ENCODE measurements at regions not wholly inside any gene's neighbourhood (a gene's known extent, or its start where the extent isn't known, plus 50 kb on each side); places are given as distances from the start of the nearest gene placed in this dataset.

- Histone ChIP-seq H3K27ac (ENCODE audit: low read depth, low read length) (no peak overlapping the region), H3K4me2 (ENCODE audit: low read length) (no peak overlapping the region), H3K4me1 (ENCODE audit: insufficient read depth, low read length) (no peaks in the 10 kb centered on the region), H3K36me3 (ENCODE audit: insufficient read depth, low read length) (no peaks in the 10 kb centered on the region), H3K9me3 (ENCODE audit: insufficient read depth, low read depth, low read length) (no peaks in the 10 kb centered on the region), H3K27me3 (ENCODE audit: insufficient read depth, low read length) (no peaks in the 10 kb centered on the region), H3K79me2 (ENCODE audit: insufficient read depth, low read length) (no peaks in the 10 kb centered on the region), H2AFZ (ENCODE audit: low read depth, low read length) (no peak overlapping the region), H3K9ac (ENCODE audit: low read length) (no peak overlapping the region), H4K20me1 (ENCODE audit: insufficient read depth, low read length) (no peaks in the 10 kb centered on the region), H3K4me3 (ENCODE audit: insufficient read depth, low read depth, low read length) (no peak overlapping the region)
- Mint-ChIP-seq H3K27me3 (ENCODE audit: low read depth, unreplicated experiment) (no peaks in the 10 kb centered on the region), H3K4me3 (ENCODE audit: unreplicated experiment) (no peak overlapping the region), H3K27ac (ENCODE audit: unreplicated experiment) (no peak overlapping the region), H3K4me1 (ENCODE audit: low read depth, unreplicated experiment) (no peaks in the 10 kb centered on the region), H3K9me3 (ENCODE audit: unreplicated experiment) (no peaks in the 10 kb centered on the region), H3K36me3 (ENCODE audit: low read depth, unreplicated experiment) (no peaks in the 10 kb centered on the region)
- TF ChIP-seq CTCF (IDR thresholded peaks at IDR 0.05; ENCODE audit: insufficient read depth, low read depth, low read length) (no peak), EZH2 (IDR thresholded peaks at IDR 0.05; ENCODE audit: insufficient read depth, low read length) (no peak)
- DNase-seq (ENCODE audit: low read depth) = no peak
- no peak for FAIRE-seq
Measured at GRCh38 chr18:1394966-1395365, 490.3 kb downstream of the ADCYAP1 start.

- no peaks in the 10 kb centered on the region for H3K27me3 ChIP-seq (ENCODE audit: insufficient read depth, low read length)
- no peak overlapping the region for H2AFZ ChIP-seq (ENCODE audit: low read depth, low read length)
- no peak overlapping the region for H3K4me3 ChIP-seq (ENCODE audit: insufficient read depth, low read depth, low read length)
- Mint-ChIP-seq H3K27ac (ENCODE audit: unreplicated experiment) (no peak overlapping the region), H3K36me3 (ENCODE audit: low read depth, unreplicated experiment) (no peaks in the 10 kb centered on the region), H3K4me3 (ENCODE audit: unreplicated experiment) (no peak overlapping the region), H3K27me3 (ENCODE audit: low read depth, unreplicated experiment) (no peaks in the 10 kb centered on the region), H3K9me3 (ENCODE audit: unreplicated experiment) (no peaks in the 10 kb centered on the region), H3K4me1 (ENCODE audit: low read depth, unreplicated experiment) (no peaks in the 10 kb centered on the region)
- H3K36me3 ChIP-seq (ENCODE audit: insufficient read depth, low read length) = no peaks in the 10 kb centered on the region
- no peak overlapping the region for H3K27ac ChIP-seq (ENCODE audit: low read depth, low read length)
- H3K9me3 ChIP-seq (ENCODE audit: insufficient read depth, low read depth, low read length) = no peaks in the 10 kb centered on the region
- FAIRE-seq = no peak
- DNase-seq (ENCODE audit: low read depth) = no peak
- no peak overlapping the region for H3K9ac ChIP-seq (ENCODE audit: low read length)
- H3K4me1 ChIP-seq (ENCODE audit: insufficient read depth, low read length) = no peaks in the 10 kb centered on the region
- H3K79me2 ChIP-seq (ENCODE audit: insufficient read depth, low read length) = no peaks in the 10 kb centered on the region
- H4K20me1 ChIP-seq (ENCODE audit: insufficient read depth, low read length) = no peaks in the 10 kb centered on the region
- no peak for TF ChIP-seq EZH2 (IDR thresholded peaks at IDR 0.05; ENCODE audit: insufficient read depth, low read length)
- no peak for TF ChIP-seq CTCF (IDR thresholded peaks at IDR 0.05; ENCODE audit: insufficient read depth, low read depth, low read length)
- H3K4me2 ChIP-seq (ENCODE audit: low read length) = no peak overlapping the region
Measured at GRCh38 chr18:1408376-1408775, 503.7 kb downstream of the ADCYAP1 start.

- DNase-seq (ENCODE audit: low read depth) (no peak), FAIRE-seq (no peak)
- H3K36me3 ChIP-seq (ENCODE audit: insufficient read depth, low read length) = no peaks in the 10 kb centered on the region
- no peaks in the 10 kb centered on the region for H3K4me1 ChIP-seq (ENCODE audit: insufficient read depth, low read length)
- H3K9me3 Mint-ChIP-seq (ENCODE audit: unreplicated experiment) = no peaks in the 10 kb centered on the region
- no peaks in the 10 kb centered on the region for H3K36me3 Mint-ChIP-seq (ENCODE audit: low read depth, unreplicated experiment)
- H3K27me3 Mint-ChIP-seq (ENCODE audit: low read depth, unreplicated experiment) = no peaks in the 10 kb centered on the region
- H3K27me3 ChIP-seq (ENCODE audit: insufficient read depth, low read length) = no peaks in the 10 kb centered on the region
- no peaks in the 10 kb centered on the region for H4K20me1 ChIP-seq (ENCODE audit: insufficient read depth, low read length)
- no peak overlapping the region for H2AFZ ChIP-seq (ENCODE audit: low read depth, low read length)
- H3K4me3 Mint-ChIP-seq (ENCODE audit: unreplicated experiment) = no peak overlapping the region
- no peaks in the 10 kb centered on the region for H3K79me2 ChIP-seq (ENCODE audit: insufficient read depth, low read length)
- H3K27ac ChIP-seq (ENCODE audit: low read depth, low read length) = no peak overlapping the region
- H3K9ac ChIP-seq (ENCODE audit: low read length) = no peak overlapping the region
- no peak overlapping the region for H3K4me2 ChIP-seq (ENCODE audit: low read length)
- no peaks in the 10 kb centered on the region for H3K9me3 ChIP-seq (ENCODE audit: insufficient read depth, low read depth, low read length)
- no peak overlapping the region for H3K4me3 ChIP-seq (ENCODE audit: insufficient read depth, low read depth, low read length)
- H3K4me1 Mint-ChIP-seq (ENCODE audit: low read depth, unreplicated experiment) = no peaks in the 10 kb centered on the region
- TF ChIP-seq EZH2 (IDR thresholded peaks at IDR 0.05; ENCODE audit: insufficient read depth, low read length) = no peak
- H3K27ac Mint-ChIP-seq (ENCODE audit: unreplicated experiment) = no peak overlapping the region
Measured at GRCh38 chr18:1412655-1413322, 508.1 kb downstream of the ADCYAP1 start.

All from astrocyte (in vitro differentiated cells and primary cell).